Neural cell (in vitro differentiated cells): ENCODE measurements at regions not wholly inside any gene's neighbourhood (a gene's known extent, or its start where the extent isn't known, plus 50 kb on each side); places are given as distances from the start of the nearest gene placed in this dataset.

Source experiments
- H2AFZ ChIP-seq: fragments of 200-600, 300-800 bp; sonication (generic), shearing (Covaris generic); 2 replicates; pipeline ENCODE4 v1.6.0; 2014; ENCODE audit warnings: low read depth, mild to moderate bottlenecking, antibody characterized with exemption, low read length, moderate library complexity
- H3F3A ChIP-seq: fragments of 200-600 bp; shearing (Covaris generic); 2 replicates; pipeline ENCODE4 v1.6.1; 2016; ENCODE audit warnings: mild to moderate bottlenecking, moderate library complexity, mixed read lengths, antibody characterized with exemption, low read length; ENCODE audit not compliant: insufficient read depth, poor library complexity, severe bottlenecking
- H3K27ac ChIP-seq: fragments of 200-600, 300-800 bp; sonication (generic), shearing (Covaris generic); 2 replicates; pipeline ENCODE4 v1.5.1; 2014; ENCODE audit warnings: mild to moderate bottlenecking, low read length, moderate library complexity
- H3K27me3 ChIP-seq: fragments of 300-800, 200-600 bp; sonication (generic), shearing (Covaris generic); 2 replicates; pipeline ENCODE4 v1.6.0; 2014; ENCODE audit warnings: mild to moderate bottlenecking, low read depth, low read length, moderate library complexity; ENCODE audit not compliant: insufficient read depth
- H3K36me3 ChIP-seq: fragments of 300-800, 200-600 bp; sonication (generic), shearing (Covaris generic); 2 replicates; pipeline ENCODE4 v1.5.1; 2014; ENCODE audit warnings: mild to moderate bottlenecking, antibody characterized with exemption, low read length, moderate library complexity; ENCODE audit not compliant: insufficient read depth
- H3K4me2 ChIP-seq: fragments of 300-800, 200-600 bp; sonication (generic), shearing (Covaris generic); 2 replicates; pipeline ENCODE4 v1.6.0; 2014; ENCODE audit warnings: mild to moderate bottlenecking, low read length
- H3K4me3 ChIP-seq: fragments of 300-800, 200-600 bp; sonication (generic), shearing (Covaris generic); 2 replicates; pipeline ENCODE4 v1.5.1; 2014; ENCODE audit warnings: mild to moderate bottlenecking, low read length, moderate library complexity
- H3K79me2 ChIP-seq: fragments of 200-600 bp; shearing (Covaris generic); replicated peaks from 2 replicates; pipeline ENCODE4 v1.6.0; 2014; ENCODE audit warnings: mild to moderate bottlenecking, low read length, moderate library complexity; ENCODE audit not compliant: insufficient read depth
- H3K9ac ChIP-seq: fragments of 300-800, 200-600 bp; sonication (generic), shearing (Covaris generic); 2 replicates; pipeline ENCODE4 v1.6.1; 2016; ENCODE audit warnings: mild to moderate bottlenecking, low read length, mixed read lengths
- H3K9me2 ChIP-seq: fragments of 200-600 bp; shearing (Covaris generic); 2 replicates; pipeline ENCODE4 v1.6.1; 2016; ENCODE audit warnings: mild to moderate bottlenecking, low read length, mixed read lengths; ENCODE audit not compliant: insufficient read depth
- H3K9me3 ChIP-seq: fragments of 200-600, 300-800 bp; sonication (generic), shearing (Covaris generic); 2 replicates; pipeline ENCODE4 v1.6.1; 2016; ENCODE audit warnings: mild to moderate bottlenecking, mixed run types, low read length, moderate library complexity, mixed read lengths
- H4K20me1 ChIP-seq: fragments of 200-600 bp; shearing (Covaris generic); 2 replicates; pipeline ENCODE4 v1.6.1; 2016; ENCODE audit warnings: mild to moderate bottlenecking, mixed run types; ENCODE audit not compliant: insufficient read depth
- EP300 ChIP-seq: fragments of 450-650 bp; conservative IDR thresholded peaks from 2 replicates; pipeline ENCODE4 v1.6.1; 2014; ENCODE audit warnings: antibody characterized with exemption, mild to moderate bottlenecking, moderate library complexity; ENCODE audit not compliant: poor library complexity, severe bottlenecking
- EZH2 ChIP-seq: fragments of 200-600, 300-800 bp; shearing (Covaris generic), sonication (generic); IDR thresholded peaks from 2 replicates; pipeline ENCODE4 v1.6.1; 2014; ENCODE audit warnings: antibody characterized with exemption, low read length, borderline replicate concordance, mild to moderate bottlenecking; ENCODE audit not compliant: insufficient read depth, poor library complexity, severe bottlenecking
- MXI1 ChIP-seq: fragments of 450-650 bp; conservative IDR thresholded peaks from 2 replicates; pipeline ENCODE4 v1.6.1; 2014; ENCODE audit warnings: antibody characterized with exemption, mild to moderate bottlenecking; ENCODE audit not compliant: poor library complexity, severe bottlenecking
- POLR2AphosphoS5 ChIP-seq: IDR thresholded peaks from 2 replicates; pipeline ENCODE4 v1.6.1; 2012
- RAD21 ChIP-seq: fragments of 450-650 bp; conservative IDR thresholded peaks from 2 replicates; pipeline ENCODE4 v1.6.1; 2014; ENCODE audit warnings: antibody characterized with exemption, mild to moderate bottlenecking, moderate library complexity
- SMC3 ChIP-seq: fragments of 450-650 bp; conservative IDR thresholded peaks from 2 replicates; pipeline ENCODE4 v1.6.1; 2014; ENCODE audit warnings: antibody characterized with exemption, mild to moderate bottlenecking, moderate library complexity; ENCODE audit not compliant: poor library complexity
- TAF1 ChIP-seq: IDR thresholded peaks from 2 replicates; pipeline ENCODE4 v1.6.1; 2012; ENCODE audit warnings: low read depth
- TF ChIP-seq, protein P1 (sequence below): fragments of 450-650 bp; IDR thresholded peaks from 2 replicates; pipeline ENCODE4 v1.5.1; 2014; ENCODE audit warnings: antibody characterized with exemption, mild to moderate bottlenecking, moderate library complexity; ENCODE audit not compliant: poor library complexity, severe bottlenecking
- TF ChIP-seq, protein P2 (sequence below): IDR thresholded peaks from 2 replicates; pipeline ENCODE4 v1.6.1; 2012; ENCODE audit warnings: borderline replicate concordance

DNA sequence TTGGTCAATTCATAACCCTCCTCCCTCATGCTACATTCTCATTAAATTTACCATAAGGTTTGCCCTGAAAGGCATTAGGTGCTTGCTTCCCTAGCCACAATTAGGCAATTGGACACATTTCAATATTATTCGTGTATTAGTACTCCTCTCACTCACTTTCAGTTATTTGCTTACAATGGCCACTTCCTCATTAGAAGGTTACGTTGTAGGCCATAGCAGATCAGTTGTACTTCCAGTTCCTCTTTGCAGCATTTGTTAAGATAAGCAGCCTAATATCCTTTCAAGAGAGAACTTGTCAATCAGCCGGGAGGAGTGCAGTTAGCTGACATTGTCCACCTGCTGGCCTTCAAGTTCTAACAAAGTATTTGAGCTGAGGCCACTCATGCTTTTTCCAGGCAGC lies 1017.2 kb downstream of the PCDH7 start:
- Histone ChIP-seq H3F3A (no peaks in the 10 kb centered on the region), H3K27me3 (no peaks in the 10 kb centered on the region), H3K9me3 (no peaks in the 10 kb centered on the region), H3K79me2 (no peaks in the 10 kb centered on the region), H3K36me3 (no peaks in the 10 kb centered on the region), H3K4me2 (no peak overlapping the region), H2AFZ (no peak overlapping the region), H3K9ac (no peak overlapping the region), H3K4me3 (no peak overlapping the region), H4K20me1 (no peaks in the 10 kb centered on the region), H3K9me2 (no peaks in the 10 kb centered on the region), H3K27ac (no peak overlapping the region)
- TF ChIP-seq POLR2AphosphoS5 (no peak), EP300 (no peak), MXI1 (no peak), EZH2 (no peak)
- TF ChIP-seq, protein P1, sequence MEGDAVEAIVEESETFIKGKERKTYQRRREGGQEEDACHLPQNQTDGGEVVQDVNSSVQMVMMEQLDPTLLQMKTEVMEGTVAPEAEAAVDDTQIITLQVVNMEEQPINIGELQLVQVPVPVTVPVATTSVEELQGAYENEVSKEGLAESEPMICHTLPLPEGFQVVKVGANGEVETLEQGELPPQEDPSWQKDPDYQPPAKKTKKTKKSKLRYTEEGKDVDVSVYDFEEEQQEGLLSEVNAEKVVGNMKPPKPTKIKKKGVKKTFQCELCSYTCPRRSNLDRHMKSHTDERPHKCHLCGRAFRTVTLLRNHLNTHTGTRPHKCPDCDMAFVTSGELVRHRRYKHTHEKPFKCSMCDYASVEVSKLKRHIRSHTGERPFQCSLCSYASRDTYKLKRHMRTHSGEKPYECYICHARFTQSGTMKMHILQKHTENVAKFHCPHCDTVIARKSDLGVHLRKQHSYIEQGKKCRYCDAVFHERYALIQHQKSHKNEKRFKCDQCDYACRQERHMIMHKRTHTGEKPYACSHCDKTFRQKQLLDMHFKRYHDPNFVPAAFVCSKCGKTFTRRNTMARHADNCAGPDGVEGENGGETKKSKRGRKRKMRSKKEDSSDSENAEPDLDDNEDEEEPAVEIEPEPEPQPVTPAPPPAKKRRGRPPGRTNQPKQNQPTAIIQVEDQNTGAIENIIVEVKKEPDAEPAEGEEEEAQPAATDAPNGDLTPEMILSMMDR, result no peak

DNA sequence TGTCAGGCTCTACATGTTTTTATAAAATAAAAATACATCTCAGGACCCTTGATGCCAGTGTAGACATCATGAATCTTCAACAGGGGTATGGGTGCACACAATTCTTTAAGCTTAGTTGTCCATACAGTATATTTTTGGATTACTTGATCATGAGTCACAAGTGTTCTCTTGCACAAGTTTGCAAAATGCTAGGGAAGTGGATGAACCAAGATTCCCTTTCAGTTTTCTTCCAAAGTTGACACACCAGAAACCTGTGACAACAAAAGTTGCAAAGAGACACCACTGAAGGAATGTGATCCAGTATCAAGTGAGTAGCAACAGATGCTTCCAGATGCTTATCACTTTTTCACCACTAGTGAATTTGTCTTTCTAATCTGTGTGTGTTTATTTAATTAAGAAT lies 1021.2 kb downstream of the PCDH7 start:
- no peak overlapping the region for H3K27ac ChIP-seq
- H3K27me3 ChIP-seq, result no peaks in the 10 kb centered on the region
- no peaks in the 10 kb centered on the region for H3F3A ChIP-seq
- H3K4me2 ChIP-seq, result no peak overlapping the region
- no peaks in the 10 kb centered on the region for H3K9me3 ChIP-seq
- TF ChIP-seq RAD21 (no peak), SMC3 (no peak)
- no peak overlapping the region for H2AFZ ChIP-seq
- H4K20me1 ChIP-seq, result no peaks in the 10 kb centered on the region
- H3K36me3 ChIP-seq, result no peaks in the 10 kb centered on the region
- H3K9ac ChIP-seq, result no peak overlapping the region
- H3K9me2 ChIP-seq, result no peaks in the 10 kb centered on the region
- H3K79me2 ChIP-seq, result no peaks in the 10 kb centered on the region
- no peak overlapping the region for H3K4me3 ChIP-seq

DNA sequence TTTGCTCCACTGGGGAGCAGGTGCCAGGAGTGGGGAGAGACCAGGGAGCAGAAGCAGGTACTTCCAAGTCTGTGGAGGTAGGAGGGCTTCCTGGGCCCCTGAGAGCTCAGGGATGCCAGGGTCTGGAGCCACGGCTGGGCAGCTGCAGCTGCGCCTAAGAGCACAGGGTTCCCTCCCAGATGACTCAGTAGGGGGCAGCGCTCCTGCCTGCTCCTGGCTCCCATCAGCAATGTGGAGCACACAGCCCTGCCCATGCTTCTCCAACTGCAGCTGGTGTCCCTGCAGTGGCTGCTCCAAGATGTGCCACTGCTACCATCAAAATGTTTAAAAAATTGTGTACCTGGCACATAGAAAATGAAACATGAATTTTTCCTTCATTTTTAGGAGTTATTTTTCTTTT lies 1028.2 kb downstream of the PCDH7 start:
- H3K9ac ChIP-seq, result no peak overlapping the region

More for the DNA sequence above, 1028.2 kb downstream of the PCDH7 start:
- H3K27ac ChIP-seq, result no peak overlapping the region
- H3K4me3 ChIP-seq, result no peak overlapping the region
- no peaks in the 10 kb centered on the region for H3K9me2 ChIP-seq
- H2AFZ ChIP-seq, result no peak overlapping the region
- no peaks in the 10 kb centered on the region for H3K9me3 ChIP-seq
- no peak for TF ChIP-seq POLR2AphosphoS5
- no peak for TF ChIP-seq SMC3
- no peak for TF ChIP-seq MXI1
- TF ChIP-seq, protein P1, result no peak
- TF ChIP-seq EP300, result no peak
- TF ChIP-seq TAF1, result no peak
- TF ChIP-seq EZH2, result no peak
- TF ChIP-seq RAD21, result no peak
- TF ChIP-seq, protein P2, sequence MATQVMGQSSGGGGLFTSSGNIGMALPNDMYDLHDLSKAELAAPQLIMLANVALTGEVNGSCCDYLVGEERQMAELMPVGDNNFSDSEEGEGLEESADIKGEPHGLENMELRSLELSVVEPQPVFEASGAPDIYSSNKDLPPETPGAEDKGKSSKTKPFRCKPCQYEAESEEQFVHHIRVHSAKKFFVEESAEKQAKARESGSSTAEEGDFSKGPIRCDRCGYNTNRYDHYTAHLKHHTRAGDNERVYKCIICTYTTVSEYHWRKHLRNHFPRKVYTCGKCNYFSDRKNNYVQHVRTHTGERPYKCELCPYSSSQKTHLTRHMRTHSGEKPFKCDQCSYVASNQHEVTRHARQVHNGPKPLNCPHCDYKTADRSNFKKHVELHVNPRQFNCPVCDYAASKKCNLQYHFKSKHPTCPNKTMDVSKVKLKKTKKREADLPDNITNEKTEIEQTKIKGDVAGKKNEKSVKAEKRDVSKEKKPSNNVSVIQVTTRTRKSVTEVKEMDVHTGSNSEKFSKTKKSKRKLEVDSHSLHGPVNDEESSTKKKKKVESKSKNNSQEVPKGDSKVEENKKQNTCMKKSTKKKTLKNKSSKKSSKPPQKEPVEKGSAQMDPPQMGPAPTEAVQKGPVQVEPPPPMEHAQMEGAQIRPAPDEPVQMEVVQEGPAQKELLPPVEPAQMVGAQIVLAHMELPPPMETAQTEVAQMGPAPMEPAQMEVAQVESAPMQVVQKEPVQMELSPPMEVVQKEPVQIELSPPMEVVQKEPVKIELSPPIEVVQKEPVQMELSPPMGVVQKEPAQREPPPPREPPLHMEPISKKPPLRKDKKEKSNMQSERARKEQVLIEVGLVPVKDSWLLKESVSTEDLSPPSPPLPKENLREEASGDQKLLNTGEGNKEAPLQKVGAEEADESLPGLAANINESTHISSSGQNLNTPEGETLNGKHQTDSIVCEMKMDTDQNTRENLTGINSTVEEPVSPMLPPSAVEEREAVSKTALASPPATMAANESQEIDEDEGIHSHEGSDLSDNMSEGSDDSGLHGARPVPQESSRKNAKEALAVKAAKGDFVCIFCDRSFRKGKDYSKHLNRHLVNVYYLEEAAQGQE, result no peak
- no peaks in the 10 kb centered on the region for H3F3A ChIP-seq
- no peaks in the 10 kb centered on the region for H3K36me3 ChIP-seq
- H3K4me2 ChIP-seq, result no peak overlapping the region
- H3K27me3 ChIP-seq, result no peaks in the 10 kb centered on the region
- no peaks in the 10 kb centered on the region for H3K79me2 ChIP-seq
- no peaks in the 10 kb centered on the region for H4K20me1 ChIP-seq
